Endothelial cell of umbilical vein (primary cell): ENCODE measurements at regions not wholly inside any gene's neighbourhood (a gene's known extent, or its start where the extent isn't known, plus 50 kb on each side); places are given as distances from the start of the nearest gene placed in this dataset.

ENCODE experiments used
- BruUV-seq: library from RNA; stranded (reverse); fragments of 400-500 nt; replicated peaks from 2 replicates; lab custom pipeline; 2021; lab: Mats Ljungman, UMichigan
- CTCF ChIA-PET: fragments of 300-600, 350-600 bp; sonication (Branson Sonifier 250); formaldehyde crosslinking; loops from one replicate; lab custom pipeline; 2021; ENCODE audit warnings: antibody characterized with exemption, inconsistent platforms; lab: Charles Lee
- POLR2A ChIA-PET: fragments of 300-600, 350-600 bp; sonication (Branson Sonifier 250); formaldehyde crosslinking; loops from one replicate; lab custom pipeline; 2021; ENCODE audit warnings: antibody characterized with exemption, inconsistent platforms; lab: Charles Lee
- DNase-seq: peaks from one replicate; pipeline ENCODE4 v3.0.0-alpha.2; 2011; ENCODE audit warnings: low read depth, low spot score
- FAIRE-seq: peaks from 2 replicates; lab custom pipeline; 2011; peaks lifted over from hg19 to GRCh38; lab: Jason Lieb, UNC
- H2AFZ ChIP-seq: 2 replicates; pipeline ENCODE4 v1.6.0; 2012; ENCODE audit warnings: low read depth, low read length, control low read depth, inconsistent platforms
- H3K27ac ChIP-seq: 2 replicates; pipeline ENCODE4 v1.5.1; 2011; ENCODE audit warnings: low read depth, mild to moderate bottlenecking, control low read depth, low read length, moderate library complexity; ENCODE audit not compliant: insufficient read depth
- H3K27me3 ChIP-seq, 2 experiments: 2 replicates each; pipeline versions ENCODE4 v1.6.0 to v1.6.1; 2011; ENCODE audit warnings: low read length in 2 of 2, mixed read lengths in 1 of 2; ENCODE audit not compliant: control insufficient read depth in 2 of 2, insufficient read depth in 2 of 2
- H3K36me3 ChIP-seq, 2 experiments: 2 replicates in 1 of 2; 3 replicates in 1 of 2; pipeline ENCODE4 v1.5.1; 2011; ENCODE audit warnings: low read length in 2 of 2, mild to moderate bottlenecking in 1 of 2, moderate library complexity in 1 of 2; ENCODE audit not compliant: control insufficient read depth in 2 of 2, insufficient read depth in 2 of 2; ENCODE audit errors: extremely low read depth in 1 of 2
- H3K4me1 ChIP-seq: 3 replicates; pipeline ENCODE4 v1.5.1; 2011; ENCODE audit warnings: mild to moderate bottlenecking, low read length; ENCODE audit not compliant: control insufficient read depth, insufficient read depth; ENCODE audit errors: extremely low read depth
- H3K4me2 ChIP-seq: 2 replicates; pipeline ENCODE4 v1.6.1; 2011; ENCODE audit warnings: low read length, control low read depth, mixed read lengths; ENCODE audit not compliant: insufficient read depth
- H3K4me3 ChIP-seq, 3 experiments: fragments of 200-600 bp in 1 of 3; sonication (generic), shearing (Covaris generic) in 1 of 3; replicated peaks in 1 of 3; 2 replicates each; pipeline ENCODE4 v1.5.1; 2011 to 2016; ENCODE audit warnings: control low read depth in 3 of 3, low read length in 3 of 3, mild to moderate bottlenecking in 2 of 3, inconsistent platforms in 1 of 3, low read depth in 1 of 3, moderate library complexity in 1 of 3; ENCODE audit not compliant: insufficient read depth in 1 of 3
- H3K79me2 ChIP-seq: 2 replicates; pipeline ENCODE4 v1.6.0; 2012; ENCODE audit warnings: low read length, inconsistent platforms; ENCODE audit not compliant: control insufficient read depth, insufficient read depth
- H3K9ac ChIP-seq: replicated peaks from 2 replicates; pipeline ENCODE3; 2011; ENCODE audit warnings: low read length, control low read depth; ENCODE audit not compliant: insufficient read depth; ENCODE audit errors: extremely low read depth
- H3K9me1 ChIP-seq: replicated peaks from 3 replicates; pipeline ENCODE4 v1.6.0; 2011; ENCODE audit warnings: mild to moderate bottlenecking, low read length; ENCODE audit not compliant: control insufficient read depth, insufficient read depth; ENCODE audit errors: extremely low read depth
- H3K9me3 ChIP-seq: replicated peaks from 2 replicates; pipeline ENCODE4 v1.5.1; 2012; ENCODE audit warnings: low read length, inconsistent platforms; ENCODE audit not compliant: control insufficient read depth, insufficient read depth
- H4K20me1 ChIP-seq: replicated peaks from 2 replicates; pipeline ENCODE3; 2011; ENCODE audit warnings: mild to moderate bottlenecking, low read length; ENCODE audit not compliant: control insufficient read depth, insufficient read depth; ENCODE audit errors: extremely low read depth
- CTCF ChIP-seq, 2 donors: IDR thresholded peaks; 1 replicate in 1 of 2; 2 replicates in 1 of 2; pipeline ENCODE4 v1.5.1; 2011; ENCODE audit warnings: low read length in 2 of 2, mild to moderate bottlenecking in 2 of 2, moderate library complexity in 2 of 2, control low read depth in 1 of 2, inconsistent platforms in 1 of 2, low read depth in 1 of 2; ENCODE audit not compliant: insufficient read depth in 1 of 2; ENCODE audit errors: extremely low read depth in 1 of 2
- EZH2 ChIP-seq: IDR thresholded peaks from 2 replicates; pipeline ENCODE4 v1.6.1; 2012; ENCODE audit warnings: borderline replicate concordance, low read depth, mild to moderate bottlenecking, moderate library complexity, low read length, inconsistent platforms; ENCODE audit not compliant: severe bottlenecking
- FOS ChIP-seq: IDR thresholded peaks from 2 replicates; pipeline ENCODE4 v1.6.1; 2011; ENCODE audit warnings: mild to moderate bottlenecking, low read length, moderate library complexity, borderline replicate concordance; ENCODE audit not compliant: insufficient read depth
- GATA2 ChIP-seq: IDR thresholded peaks from 2 replicates; pipeline ENCODE4 v1.7.0; 2011; ENCODE audit warnings: low read depth, mild to moderate bottlenecking, moderate library complexity, mixed read lengths, low read length; ENCODE audit not compliant: insufficient read length, insufficient read depth
- JUN ChIP-seq: IDR thresholded peaks from 2 replicates; pipeline ENCODE4 v1.6.1; 2011; ENCODE audit warnings: borderline replicate concordance, low read depth; ENCODE audit not compliant: insufficient read length, insufficient read depth
- MAX ChIP-seq: IDR thresholded peaks from 2 replicates; pipeline ENCODE4 v1.6.1; 2011; ENCODE audit not compliant: insufficient read depth, insufficient read length
- MYC ChIP-seq: IDR thresholded peaks from one replicate; pipeline ENCODE4 v1.6.1; 2011; ENCODE audit warnings: mild to moderate bottlenecking, low read depth, low read length
- POLR2A ChIP-seq: IDR thresholded peaks from 2 replicates; pipeline ENCODE4 v1.6.1; 2012; ENCODE audit warnings: low read depth, mild to moderate bottlenecking, control low read depth, low read length
- POLR2AphosphoS5 ChIP-seq: IDR thresholded peaks from 2 replicates; pipeline ENCODE4 v1.6.1; 2012; ENCODE audit warnings: low read depth, mild to moderate bottlenecking, control low read depth, low read length, moderate library complexity; ENCODE audit not compliant: insufficient read depth
- dilution Hi-C: fragments of 300-500 bp; cut with MboI; formaldehyde crosslinking; loops from one replicate; pipeline ENCODE4 v1.15.0; 2019; ENCODE audit warnings: low sequenced_read_pairs; ENCODE audit not compliant: extremely low pct_ligation_motif_present
- intact Hi-C: fragments of 100-400 bp; cut with micrococcal nuclease; formaldehyde crosslinking; loops from one replicate; pipeline ENCODE4 v1.10.0; 2022

- Histone ChIP-seq H3K4me2 (no peak overlapping the region), H3K36me3 (no peaks in the 10 kb centered on the region), H3K4me1 (no peaks in the 10 kb centered on the region), H2AFZ (no peak overlapping the region), H3K79me2 (no peaks in the 10 kb centered on the region), H3K9me1 (no peaks in the 10 kb centered on the region), H3K9ac (no peak overlapping the region), H3K4me3 (no peak overlapping the region), H3K27ac (no peak overlapping the region), H3K27me3 (no peaks in the 10 kb centered on the region), H4K20me1 (no peaks in the 10 kb centered on the region), H3K9me3 (no peaks in the 10 kb centered on the region)
- ChIA-PET POLR2A (no interaction called here), CTCF (interaction anchor here (1.0 to 1.8 kb wide), 4 partner anchors 12 to 18 kb away, joined by 3 to 6 read pairs (median 6); no protein-coding TSS in a partner anchor)
- BruUV-seq = no TSS peak
- dilution Hi-C loops (no loop called here), intact Hi-C loops (no loop called here)
- no peak for FAIRE-seq
- no peak for DNase-seq
- TF ChIP-seq CTCF (IDR thresholded peaks at IDR 0.05; ENCODE audit: extremely low read depth in 1 of 2, insufficient read depth in 1 of 2, low read depth in 1 of 2, low read length in 2 of 2) = no peak
- TF ChIP-seq FOS = no peak
- TF ChIP-seq POLR2AphosphoS5 = no peak
- TF ChIP-seq MAX = no peak
- TF ChIP-seq JUN = no peak
- no peak for TF ChIP-seq GATA2
- TF ChIP-seq MYC = no peak
- no peak for TF ChIP-seq POLR2A
- TF ChIP-seq EZH2 = no peak
Measured at GRCh38 chr4:184280591-184281071, 63.0 kb upstream of the ENPP6 start.
